Activated CD4-positive, alpha-beta T cell treated with anti-CD3 and anti-CD28 coated beads, Interleukin-2, Interleukin-6, amounts not matched to agents 100 ng/mL and 50 ng/mL, durations not matched to agents 16 hours and 8 hours (primary cell): ENCODE measurements at regions not wholly inside any gene's neighbourhood (a gene's known extent, or its start where the extent isn't known, plus 50 kb on each side); places are given as distances from the start of the nearest gene placed in this dataset.

Experiments used
- DNase-seq: peaks from one replicate; pipeline ENCODE4 v3.0.0-alpha.2; 2020

DNA sequence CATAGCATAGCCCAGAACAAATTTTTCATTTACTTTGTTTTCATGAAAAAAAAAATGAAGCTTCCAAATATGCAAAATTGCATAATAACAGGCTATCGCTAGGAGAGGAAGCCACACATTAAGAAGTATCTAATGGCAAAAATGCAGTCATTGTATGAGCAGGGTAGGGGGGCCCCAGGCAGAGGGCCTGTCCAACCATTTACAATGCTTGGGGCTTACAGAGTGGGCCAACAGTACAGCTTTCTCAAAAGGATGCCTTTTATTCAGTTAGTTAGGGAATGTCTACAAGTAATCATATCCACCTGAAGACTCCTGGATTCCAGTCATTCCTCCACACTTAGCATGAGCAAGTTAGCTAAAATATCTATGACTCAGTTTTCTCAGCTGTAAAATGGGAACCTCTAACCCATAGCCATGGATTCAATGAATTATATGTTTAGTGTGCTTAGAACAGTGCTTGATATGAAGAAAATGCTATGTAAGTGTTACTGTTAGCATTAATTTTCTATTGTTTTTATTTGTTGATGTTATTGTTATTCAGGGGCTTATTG, 117.7 kb downstream of the GAS1 start:
- DNase-seq, result no peak

- no peak for DNase-seq
These were observed 118.7 kb downstream of the GAS1 start for GRCh38 chr9:86828631-86829030.

- DNase-seq, result no peak
These were observed 119.4 kb downstream of the GAS1 start for GRCh38 chr9:86827893-86828292.

- DNase-seq, result no peak
These were observed 122.0 kb downstream of the GAS1 start for GRCh38 chr9:86825299-86825698.

- no peak for DNase-seq
These were observed 125.1 kb downstream of the GAS1 start for GRCh38 chr9:86822006-86822801.

- no peak for DNase-seq
These were observed 126.1 kb downstream of the GAS1 start for GRCh38 chr9:86821006-86821845.

DNA sequence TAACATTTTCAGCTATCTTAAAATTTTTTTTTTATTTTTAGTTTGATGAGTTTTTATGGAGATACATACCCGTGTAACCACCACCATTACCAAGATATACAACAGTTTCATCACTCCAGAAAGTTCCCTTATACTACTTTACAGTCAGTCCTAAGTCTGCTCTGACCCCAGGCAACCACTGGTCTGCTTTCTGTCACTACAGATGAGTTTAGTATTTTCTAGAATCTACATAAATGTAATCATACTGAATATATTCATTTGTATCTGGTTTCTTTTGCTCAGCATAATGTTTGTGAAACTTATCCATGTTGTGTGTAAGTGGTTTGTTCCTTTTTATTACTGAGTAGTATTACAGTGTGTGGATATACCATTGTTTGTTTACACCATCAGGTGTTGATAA, 127.8 kb downstream of the GAS1 start:
- no peak for DNase-seq

DNA sequence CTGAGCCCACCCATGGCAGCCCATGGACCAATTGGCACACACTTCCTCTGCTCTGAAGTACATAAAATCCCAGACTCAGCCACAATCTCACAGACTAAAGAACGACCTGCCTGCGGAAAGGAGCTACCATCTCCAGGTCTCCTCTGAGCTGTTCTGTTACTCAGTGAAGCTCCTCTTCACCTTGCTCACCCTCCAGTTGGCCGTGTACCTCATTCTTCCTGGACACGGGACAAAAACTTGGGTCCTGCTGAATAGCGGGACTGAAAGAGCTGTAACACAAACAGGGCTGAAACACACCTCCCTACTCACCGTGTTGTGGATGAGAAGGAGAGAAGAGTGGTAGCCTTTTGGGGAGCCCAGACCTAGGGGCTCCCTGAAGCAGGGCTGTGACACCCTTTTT, 128.7 kb downstream of the GAS1 start:
- no peak for DNase-seq

GRCh38 chr9:86816868-86817267, 130.4 kb downstream of the GAS1 start:
- DNase-seq, result no peak

GRCh38 chr9:86816366-86816765, 130.9 kb downstream of the GAS1 start:
- DNase-seq, result no peak

GRCh38 chr9:86812616-86813015, 134.7 kb downstream of the GAS1 start:
- no peak for DNase-seq

DNA sequence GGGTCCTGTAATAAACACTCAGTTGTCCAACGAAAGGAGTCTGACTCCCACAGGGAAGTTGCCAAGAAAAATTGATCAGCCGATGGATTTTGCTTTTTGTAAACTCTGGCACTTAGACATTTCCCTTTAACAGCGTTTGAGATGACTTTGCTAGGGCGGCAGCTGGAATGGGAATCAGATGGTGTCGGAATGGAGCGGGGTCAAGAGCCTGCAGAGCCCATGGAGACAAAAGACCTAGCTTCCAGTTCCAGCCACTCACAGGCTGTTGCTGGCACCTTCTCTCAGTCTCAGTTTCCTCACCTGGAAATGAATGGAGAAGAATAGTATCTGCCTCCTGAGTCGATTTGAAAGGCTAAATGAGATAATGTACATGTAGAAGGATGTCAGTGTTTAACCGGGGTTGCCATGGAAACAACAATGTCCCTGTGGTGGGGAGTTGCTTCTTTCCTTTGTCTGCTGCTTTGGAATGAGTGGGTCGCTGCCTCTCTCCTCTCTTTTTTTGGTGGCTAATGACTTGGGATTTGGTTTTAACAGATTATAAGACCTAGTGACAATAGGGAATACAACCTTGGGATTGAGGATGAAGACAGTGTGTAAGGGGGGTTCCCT, 137.4 kb downstream of the GAS1 start:
- no peak for DNase-seq

DNA sequence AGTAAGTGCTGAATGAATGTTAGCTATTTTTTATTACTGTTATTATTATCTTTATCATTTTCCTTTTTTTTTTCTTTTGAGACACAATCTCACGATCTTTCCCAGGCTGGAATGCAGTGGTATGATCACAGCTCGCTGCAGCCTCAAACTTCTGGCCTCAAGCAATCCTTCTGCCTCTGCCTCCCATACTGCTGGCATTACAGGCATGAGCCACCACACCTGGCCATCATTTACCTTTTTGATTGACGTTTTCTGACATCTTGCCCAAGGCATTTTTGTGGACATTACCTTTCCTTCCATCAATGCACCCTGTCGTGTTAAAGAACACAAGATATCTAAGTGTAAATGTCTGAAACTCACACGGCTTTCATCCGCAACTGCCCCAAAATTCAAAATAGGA, 138.2 kb downstream of the GAS1 start:
- DNase-seq, result no peak

DNA sequence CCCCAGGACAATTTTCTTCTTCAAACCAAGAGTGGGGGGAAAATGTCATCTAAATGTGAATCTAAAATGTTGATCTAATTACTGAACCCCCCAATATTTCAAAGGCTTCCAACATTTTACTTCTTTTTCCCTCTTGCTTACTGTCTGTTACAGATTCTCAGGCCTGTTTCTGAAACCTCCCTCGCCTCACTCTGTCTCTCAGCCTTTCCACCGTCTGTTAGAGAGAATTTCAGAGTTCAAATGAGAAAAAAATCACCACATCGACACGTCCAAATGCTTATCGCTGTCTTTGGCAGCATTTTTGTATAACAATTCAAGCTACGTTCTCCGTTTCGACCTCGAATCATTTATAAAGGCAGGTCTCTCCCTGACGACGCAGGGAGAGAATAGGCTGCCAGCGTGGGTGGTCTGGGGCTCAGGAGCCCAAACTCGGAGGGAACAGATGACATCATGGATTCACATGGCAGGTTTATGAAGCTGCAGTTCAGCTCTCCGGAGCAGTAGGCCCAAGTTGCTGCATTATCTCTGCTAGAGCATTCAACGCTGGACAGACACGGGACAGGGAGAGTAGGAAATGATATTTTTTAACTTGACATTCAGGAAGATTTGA, 139.8 kb downstream of the GAS1 start:
- DNase-seq, result no peak

DNA sequence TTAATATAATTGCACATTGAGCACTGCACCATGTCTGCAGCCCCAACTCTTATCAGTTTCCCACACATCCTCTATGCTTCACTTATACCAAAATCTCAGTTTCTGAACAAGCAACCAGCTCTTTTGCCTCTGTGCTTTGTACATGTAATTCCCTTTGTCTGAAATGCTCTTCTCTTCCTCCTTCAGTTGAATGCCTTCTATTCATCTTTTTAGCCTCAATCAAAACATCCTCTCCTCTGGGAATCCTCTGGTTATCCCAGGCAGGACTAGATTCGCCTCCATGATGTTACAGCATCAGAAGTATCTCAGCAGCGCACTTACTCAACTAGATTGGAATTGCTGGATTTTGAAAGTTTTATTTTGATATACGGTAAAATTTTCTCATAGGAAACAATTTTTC, 143.3 kb downstream of the GAS1 start:
- no peak for DNase-seq

GRCh38 chr9:86802900-86803673, 144.2 kb downstream of the GAS1 start:
- DNase-seq, result no peak

- DNase-seq, result no peak
These were observed 146.1 kb downstream of the GAS1 start for GRCh38 chr9:86801246-86801645.

DNA sequence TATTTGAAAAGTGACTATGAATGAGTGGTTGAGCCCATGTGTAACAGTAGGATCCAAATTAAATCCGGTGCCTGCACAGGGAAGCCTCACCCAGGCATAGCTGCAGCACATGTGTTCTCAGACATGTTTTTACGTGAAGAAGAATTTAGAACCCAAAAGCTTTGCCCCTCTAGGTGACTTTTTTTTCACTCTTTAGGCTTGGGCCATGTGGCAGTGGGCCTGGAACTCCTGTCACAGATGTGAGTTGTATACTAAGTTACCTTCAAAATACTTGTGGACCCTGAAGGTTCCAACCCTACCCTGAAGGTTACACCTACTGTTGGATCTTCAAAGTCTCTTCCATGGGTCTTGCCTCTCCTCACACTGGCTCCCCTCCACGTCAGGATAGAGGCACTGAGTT, 146.6 kb downstream of the GAS1 start:
- no peak for DNase-seq

DNA sequence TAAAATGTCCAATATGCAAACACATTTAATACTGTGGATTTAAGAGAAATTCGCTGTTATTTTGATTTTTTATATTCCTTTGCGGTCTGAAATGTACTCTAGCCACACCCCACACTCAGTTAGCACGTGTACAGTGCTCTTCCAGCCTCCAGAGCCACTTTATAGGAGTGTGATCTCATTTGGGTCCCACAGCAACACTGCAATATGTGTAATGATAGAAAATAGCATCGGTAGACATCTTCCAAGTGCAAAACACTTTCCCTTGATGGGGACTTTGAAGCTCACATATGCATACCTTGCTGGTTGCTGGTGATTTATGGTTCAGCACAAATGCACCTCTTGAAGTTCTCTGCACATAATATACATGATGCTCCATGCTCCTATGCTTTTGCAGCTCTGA, 148.3 kb downstream of the GAS1 start:
- no peak for DNase-seq

DNA sequence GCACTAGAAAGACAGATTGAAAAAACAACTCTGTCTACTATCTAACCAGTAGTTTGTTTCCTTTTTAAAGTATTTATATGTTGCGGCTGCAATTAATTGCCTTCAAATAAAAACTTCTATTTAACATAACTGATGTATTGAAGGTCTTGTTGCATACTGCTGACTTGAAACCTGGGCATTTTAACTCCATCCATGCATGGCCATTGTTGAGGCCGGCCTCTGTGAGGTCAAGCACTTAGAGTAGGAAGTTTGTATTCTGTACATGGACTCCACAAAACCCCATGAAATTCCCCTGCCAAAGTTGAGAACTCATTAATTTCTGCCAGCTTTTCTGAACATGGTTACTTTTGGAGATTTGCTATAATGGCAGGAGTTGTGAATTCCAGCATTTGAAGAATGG, 150.6 kb downstream of the GAS1 start:
- no peak for DNase-seq

DNA sequence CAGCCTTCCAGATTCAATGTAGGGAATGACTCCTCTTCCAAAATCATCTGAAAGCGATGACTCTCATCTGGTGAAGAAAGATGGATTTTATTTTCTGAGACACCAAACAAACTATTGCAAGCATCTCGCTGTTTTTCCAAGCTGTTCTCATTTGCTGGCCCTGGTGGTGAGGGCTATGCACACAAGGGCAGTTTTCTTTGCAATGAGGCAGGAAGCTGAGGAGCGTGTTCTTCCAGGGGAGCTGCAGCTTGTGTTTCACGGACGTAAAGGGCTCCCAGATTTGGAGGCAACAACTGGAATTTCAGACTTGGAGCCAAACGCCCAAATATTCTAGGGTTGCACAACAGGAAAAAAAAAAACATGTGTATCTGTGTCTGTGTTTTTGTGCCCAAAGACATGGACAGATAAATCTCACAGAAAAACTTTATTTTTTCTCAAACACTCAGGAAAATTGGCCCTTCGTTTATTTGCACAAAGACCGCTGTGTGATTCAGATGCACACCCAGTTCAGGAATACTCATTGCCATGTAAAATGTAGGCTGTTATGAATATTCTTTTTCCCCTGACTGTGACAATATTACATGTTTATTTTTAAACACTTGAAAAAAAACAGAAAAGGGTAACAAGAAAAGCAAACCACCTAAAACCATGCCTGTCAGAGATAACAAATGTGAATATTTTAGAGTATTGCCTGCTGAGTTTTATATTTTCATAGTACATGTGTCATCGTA, 151.3 kb downstream of the GAS1 start:
- DNase-seq, result no peak

- DNase-seq, result no peak
These were observed 152.3 kb downstream of the GAS1 start for GRCh38 chr9:86795047-86795442.
